Adrenal gland (tissue), 5 donors: ENCODE measurements at regions not wholly inside any gene's neighbourhood (a gene's known extent, or its start where the extent isn't known, plus 50 kb on each side); places are given as distances from the start of the nearest gene placed in this dataset.

Experiments
- POLR2A ChIP-seq, 2 donors: fragments of 450-650 bp; IDR thresholded peaks; one replicate each; pipeline ENCODE4 v1.6.1; 2017; ENCODE audit warnings: antibody characterized with exemption in 2 of 2, mild to moderate bottlenecking in 2 of 2, moderate library complexity in 1 of 2
- TF ChIP-seq, protein P1 (sequence below), 6 experiments: fragments of 450-650 bp in 4 of 6; fragments of 200-600 bp in 2 of 6; sonication (generic) in 1 of 6; IDR thresholded peaks; 1 replicate in 5 of 6; 2 replicates in 1 of 6; pipeline versions ENCODE4 v1.5.1 to v1.8.0; 2016 to 2021; ENCODE audit warnings: antibody characterized with exemption in 6 of 6, mild to moderate bottlenecking in 2 of 6, moderate library complexity in 1 of 6
- donor health status: DM: no; HTN: no; CAD: no.

DNA sequence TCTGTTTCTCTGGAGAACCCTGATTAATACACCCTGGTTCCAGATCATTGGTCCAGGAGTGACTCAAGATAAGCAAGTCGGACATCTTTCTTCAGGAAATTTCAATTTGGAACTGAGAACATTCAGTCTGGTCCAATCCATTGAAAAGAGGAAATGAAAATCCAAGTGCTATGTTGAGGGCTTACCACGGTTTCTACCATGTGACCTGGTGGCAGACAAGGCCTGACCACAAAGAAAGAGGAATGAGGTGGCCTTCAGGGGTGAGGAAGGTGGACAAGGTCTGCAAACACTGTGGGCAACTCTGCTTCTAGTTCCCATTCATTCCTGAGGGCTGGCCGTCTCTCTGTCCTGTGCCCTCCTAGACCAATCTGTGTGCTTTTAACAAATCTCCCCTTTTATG lies 149.2 kb upstream of the GHITM start:
- TF ChIP-seq, protein P1, sequence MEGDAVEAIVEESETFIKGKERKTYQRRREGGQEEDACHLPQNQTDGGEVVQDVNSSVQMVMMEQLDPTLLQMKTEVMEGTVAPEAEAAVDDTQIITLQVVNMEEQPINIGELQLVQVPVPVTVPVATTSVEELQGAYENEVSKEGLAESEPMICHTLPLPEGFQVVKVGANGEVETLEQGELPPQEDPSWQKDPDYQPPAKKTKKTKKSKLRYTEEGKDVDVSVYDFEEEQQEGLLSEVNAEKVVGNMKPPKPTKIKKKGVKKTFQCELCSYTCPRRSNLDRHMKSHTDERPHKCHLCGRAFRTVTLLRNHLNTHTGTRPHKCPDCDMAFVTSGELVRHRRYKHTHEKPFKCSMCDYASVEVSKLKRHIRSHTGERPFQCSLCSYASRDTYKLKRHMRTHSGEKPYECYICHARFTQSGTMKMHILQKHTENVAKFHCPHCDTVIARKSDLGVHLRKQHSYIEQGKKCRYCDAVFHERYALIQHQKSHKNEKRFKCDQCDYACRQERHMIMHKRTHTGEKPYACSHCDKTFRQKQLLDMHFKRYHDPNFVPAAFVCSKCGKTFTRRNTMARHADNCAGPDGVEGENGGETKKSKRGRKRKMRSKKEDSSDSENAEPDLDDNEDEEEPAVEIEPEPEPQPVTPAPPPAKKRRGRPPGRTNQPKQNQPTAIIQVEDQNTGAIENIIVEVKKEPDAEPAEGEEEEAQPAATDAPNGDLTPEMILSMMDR (IDR thresholded peaks at IDR 0.05), result no peak
- TF ChIP-seq POLR2A (IDR thresholded peaks at IDR 0.05), result no peak
